ENCODE measurements at regions not wholly inside any gene's neighbourhood (a gene's known extent, or its start where the extent isn't known, plus 50 kb on each side); places are given as distances from the start of the nearest gene placed in this dataset.
"Not testable (repeated sequence)": the region's sequence is repeated elsewhere in the genome, so short reads cannot be mapped to it uniquely, and the experiment has no call there.

DNA sequence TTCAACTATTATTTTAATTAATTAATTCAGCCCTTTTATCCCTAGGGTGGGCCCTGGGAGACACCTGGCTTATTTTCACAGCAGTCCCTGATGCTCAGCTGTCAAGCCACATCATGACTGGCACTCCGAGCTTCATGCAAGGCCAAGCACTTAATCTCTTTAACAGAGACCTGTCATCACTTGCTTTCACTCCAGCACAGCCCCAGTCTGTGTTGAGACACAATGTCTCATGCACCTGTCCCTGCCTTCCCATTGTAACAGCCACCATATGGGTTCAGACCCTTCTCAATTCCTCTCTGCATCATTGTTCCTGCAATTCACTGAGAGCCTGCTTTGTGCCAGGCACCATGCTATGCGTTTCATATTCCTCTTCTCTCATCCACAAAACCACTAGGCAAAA is 222.2 kb upstream of the TENM4 start:
- no peak for DNase-seq (ENCODE audit: low read depth in 2 of 2, low spot score in 1 of 2)

DNA sequence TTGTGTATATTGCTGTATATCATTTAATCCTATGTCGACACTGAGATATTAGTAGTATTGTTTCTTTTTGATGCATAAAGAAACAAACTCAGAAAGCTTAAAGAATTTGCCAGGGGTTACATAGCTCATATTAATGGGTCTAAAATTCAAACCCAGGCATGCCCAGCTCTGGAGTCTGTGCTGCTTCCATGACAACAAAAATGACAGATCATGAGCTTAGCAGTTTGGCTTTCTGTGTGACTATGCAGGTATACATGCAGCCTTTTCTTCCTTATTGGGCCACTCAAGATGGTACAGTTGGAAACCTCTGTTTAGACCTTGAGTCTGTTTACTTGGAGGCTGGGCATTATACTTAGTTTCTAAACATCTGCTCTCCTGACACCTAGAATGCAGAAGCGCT is 220.5 kb upstream of the TENM4 start:
- no peak for DNase-seq (ENCODE audit: low read depth in 2 of 2, low spot score in 1 of 2)

DNA sequence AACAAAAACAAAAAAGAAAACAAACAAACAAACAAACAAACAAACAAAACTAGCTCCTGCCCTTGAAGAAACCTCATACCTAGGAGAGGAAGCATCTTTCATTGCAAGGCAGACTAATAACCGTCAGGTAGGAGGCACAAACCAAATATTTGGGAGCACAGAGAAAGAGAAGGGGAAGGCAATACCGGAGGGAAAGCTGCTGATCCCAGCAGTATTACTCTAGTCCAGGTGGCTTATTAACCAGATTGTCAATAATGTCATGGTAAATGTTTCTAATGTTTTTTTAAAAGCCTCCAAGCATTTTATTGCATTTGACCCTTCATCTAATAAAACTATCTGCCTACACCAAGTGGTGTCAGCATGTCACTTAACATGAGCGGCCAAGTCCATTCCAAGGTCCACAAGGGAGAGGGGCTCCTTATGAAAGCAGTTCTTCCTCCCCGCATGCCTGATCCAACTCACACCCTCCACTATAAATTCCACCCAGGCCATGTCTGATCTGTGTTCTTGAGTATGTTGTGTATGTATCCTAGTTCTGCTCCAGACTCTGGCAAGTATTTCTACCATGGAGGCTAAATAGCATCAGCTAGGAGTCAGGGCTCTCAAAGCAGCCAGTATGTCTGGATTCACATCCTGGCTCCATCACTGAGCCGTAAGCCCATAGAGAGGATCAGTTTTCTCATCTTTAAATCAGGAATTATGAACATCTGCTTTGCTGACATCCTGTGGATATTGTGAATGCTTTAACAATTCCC is 208.1 kb upstream of the TENM4 start:
- no peak for DNase-seq (ENCODE audit: low read depth in 2 of 2, low spot score in 1 of 2)

DNA sequence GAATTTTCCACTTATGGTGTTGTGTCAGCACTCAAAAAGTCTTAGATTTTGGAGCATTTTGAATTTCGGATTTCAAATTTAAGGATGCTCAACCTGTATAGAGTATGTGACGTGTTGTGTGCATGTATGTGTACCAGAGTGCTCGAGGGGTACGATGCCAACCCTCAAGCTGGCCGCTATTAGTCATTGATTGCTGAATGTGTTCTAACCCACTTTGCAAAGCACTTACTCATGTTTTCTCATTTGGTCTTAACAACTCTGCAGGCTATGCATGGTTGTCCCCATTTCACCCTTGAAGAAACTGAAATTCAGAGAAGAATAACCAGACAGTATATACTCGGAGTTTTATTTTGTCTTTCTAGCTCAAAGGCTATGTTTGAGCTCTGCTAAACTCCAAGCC is 196.4 kb upstream of the TENM4 start:
- no peak for DNase-seq (ENCODE audit: low read depth in 2 of 2, low spot score in 1 of 2)

DNA sequence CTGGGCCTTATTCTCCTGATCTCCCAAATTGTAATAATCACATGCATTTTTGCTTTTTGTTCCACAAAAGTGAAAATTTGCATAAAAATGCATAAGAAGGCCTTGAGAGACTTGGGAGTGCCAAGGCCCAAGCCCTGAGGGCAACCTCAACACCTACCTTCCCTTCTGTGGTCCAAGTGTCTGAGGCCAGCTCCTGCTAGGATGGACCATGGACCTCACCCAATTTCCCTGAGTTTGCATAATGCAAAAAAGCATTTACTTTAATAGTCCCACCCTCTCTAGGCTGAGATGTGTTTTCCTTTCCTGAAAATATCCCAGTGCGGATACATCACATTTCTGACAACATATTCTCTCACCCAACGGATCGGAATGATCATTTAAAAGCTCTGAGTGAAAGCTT is 194.1 kb upstream of the TENM4 start:
- no peak for DNase-seq (ENCODE audit: low read depth in 2 of 2, low spot score in 1 of 2)

DNA sequence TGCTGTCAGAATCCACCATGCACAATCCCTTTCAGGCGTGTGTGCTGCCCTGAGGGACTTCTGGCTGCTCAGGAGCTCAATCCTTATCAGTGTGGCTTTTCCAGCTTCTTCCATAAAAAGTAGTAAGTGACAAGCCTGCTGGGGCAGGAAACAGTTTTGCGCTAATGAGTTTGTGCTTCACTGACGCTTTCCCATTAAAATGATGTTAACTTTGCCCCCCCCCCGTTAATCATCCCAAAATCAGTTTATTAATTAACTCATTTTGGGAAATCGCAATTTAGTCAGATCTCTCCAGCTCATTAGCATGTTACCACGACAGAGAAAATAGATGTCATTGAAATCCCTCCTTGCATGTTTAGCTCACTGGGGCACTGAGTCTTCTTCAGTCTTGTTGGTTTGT is 186.5 kb upstream of the TENM4 start:
- DNase-seq (ENCODE audit: low read depth in 2 of 2, low spot score in 1 of 2): no peak

DNA sequence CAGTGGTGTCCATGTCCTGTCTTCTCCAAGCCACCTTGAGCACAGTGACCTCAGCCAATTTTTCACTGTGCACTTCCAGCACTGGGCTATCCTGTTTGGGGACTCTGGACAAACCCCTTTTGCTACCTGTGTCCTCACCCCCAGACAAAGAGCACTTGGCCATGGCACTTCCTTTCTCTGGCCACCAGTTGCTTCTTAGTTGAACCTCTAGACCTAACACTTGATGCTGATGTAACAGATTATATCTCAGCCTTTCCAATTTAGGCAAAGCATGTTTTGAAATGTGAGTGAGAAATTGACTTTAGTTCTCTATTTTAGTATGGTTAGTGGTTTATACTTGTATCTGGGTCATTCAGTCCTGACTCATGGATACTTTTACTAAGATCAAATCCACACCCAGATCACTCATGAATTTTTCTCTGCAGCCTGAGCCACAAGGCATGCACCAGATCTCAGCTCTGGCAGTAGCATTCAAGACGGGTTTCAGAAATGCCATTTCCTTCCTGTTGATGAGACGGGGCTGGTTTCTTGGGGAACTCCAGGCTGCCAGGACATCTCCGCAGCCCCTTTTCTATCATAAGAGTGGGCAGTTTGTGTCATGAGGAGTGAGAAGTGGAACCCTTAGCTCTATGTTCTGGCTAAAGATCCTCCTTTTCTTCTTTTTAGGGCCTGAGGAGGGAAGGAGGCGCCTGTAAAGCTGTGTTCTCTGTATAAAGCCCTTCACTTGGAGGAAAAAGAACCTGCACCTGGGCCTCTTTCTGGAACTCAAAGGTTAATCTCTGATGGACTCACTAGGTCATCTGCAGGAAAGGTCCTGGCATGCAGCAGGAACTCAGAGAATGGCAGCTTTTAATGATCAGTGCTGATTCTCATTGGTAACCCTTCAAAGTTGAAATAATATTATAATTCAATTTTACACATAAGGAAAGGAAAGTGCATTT is 185.6 kb upstream of the TENM4 start:
- no peak for DNase-seq (ENCODE audit: low read depth in 2 of 2, low spot score in 1 of 2)

DNA sequence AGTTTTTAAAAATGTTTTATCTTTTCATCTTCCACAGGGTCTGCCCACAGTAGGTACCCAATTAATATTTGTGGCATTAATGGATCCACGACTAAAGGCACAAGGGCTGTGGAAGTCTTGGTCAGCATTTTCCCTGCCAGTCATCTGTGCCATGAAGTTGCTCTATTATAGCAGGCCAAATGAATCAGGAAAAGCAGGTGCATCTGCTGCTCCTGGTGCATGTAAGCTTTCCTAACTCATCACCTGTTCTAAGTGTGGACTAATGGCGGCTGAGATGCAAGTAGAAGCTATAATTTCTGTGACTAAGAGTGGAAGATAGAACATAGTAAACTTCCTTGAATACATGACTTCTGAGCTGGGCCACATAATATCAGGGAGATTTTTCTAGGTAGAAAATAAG is 182.5 kb upstream of the TENM4 start:
- no peak for DNase-seq (ENCODE audit: low read depth in 2 of 2, low spot score in 1 of 2)

DNA sequence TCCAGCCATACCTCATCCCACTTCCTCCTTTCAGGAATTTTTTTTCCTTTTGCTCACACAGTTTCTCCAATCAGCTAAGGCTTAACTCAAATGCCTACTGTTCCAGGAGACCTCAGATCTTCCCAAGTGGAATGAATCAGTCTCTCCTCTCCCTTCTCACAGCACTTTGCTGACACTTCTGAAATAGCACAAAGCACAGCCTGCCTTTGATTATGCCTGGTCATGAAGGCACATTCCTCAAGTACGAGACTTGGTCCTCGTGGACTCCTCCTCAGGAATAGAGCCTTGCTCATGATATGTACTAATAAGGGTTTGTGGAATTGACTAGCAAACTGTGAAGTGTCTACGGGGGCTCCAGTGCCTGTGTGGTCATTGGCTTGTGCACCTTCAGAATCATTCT is 176.7 kb upstream of the TENM4 start:
- no peak for DNase-seq (ENCODE audit: low read depth in 2 of 2, low spot score in 1 of 2)

DNA sequence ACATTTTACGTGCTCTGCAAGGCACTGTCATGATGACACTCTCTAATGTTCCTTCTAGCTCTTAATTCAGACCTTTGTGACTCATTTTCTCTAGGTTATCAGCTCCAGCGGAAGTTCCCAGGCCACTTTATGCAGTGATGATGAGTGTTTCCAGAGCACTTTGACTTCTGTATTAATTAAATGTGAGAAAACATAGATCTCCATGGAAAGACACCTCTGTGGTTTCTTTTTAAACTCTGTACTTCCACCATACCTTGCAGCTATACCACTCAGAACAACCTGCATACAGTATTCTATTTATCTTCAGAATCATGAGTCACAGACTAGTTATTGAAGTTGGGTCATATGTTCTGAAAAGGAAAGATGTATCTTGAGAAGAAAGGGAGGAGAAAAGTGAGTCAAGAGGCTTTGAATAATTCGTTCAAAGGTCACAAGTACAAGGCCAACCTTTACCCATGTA is 175.6 kb upstream of the TENM4 start:
- no peak for DNase-seq (ENCODE audit: low read depth in 2 of 2, low spot score in 1 of 2)

DNA sequence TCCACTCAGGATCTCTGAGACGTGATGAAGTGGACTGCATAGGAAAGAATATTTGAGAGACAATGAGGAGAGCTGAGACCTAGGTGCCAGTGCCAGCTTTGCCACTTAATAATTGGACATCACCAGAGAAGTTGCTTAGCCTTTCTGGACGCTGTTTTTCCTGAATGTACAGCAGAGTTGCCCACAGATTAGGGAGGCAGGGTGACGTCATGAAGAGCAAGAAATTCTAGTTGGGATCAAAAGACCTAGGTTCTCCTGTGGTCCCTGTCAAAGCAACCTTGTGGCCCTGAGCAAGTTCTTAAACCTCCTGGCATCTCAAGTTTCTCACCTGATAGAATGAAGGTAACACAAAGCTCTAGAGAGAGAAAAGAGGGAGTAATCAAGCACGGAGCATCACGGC is 174.6 kb upstream of the TENM4 start:
- DNase-seq (ENCODE audit: low read depth in 2 of 2, low spot score in 1 of 2): no peak

DNA sequence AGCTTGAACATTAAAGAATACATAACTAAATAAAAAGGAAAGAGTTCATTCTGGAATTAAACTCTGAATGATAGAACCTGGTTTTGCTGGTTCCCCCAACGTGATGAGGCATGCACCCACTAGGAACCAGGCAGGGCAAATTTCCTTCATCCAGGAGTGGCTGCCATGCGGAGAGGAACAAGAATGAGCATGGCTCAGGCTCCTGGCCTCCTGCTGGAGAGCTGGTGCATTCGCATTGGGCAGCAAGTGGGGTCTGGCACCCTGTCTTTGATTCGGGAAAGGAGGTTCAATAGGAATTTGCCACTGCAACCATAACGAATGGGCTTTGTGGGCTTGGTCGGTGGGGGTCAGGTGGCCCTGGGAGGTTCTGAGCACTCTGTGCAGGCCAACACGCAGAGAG is 169.8 kb upstream of the TENM4 start:
- DNase-seq (ENCODE audit: low read depth in 2 of 2, low spot score in 1 of 2): no peak

DNA sequence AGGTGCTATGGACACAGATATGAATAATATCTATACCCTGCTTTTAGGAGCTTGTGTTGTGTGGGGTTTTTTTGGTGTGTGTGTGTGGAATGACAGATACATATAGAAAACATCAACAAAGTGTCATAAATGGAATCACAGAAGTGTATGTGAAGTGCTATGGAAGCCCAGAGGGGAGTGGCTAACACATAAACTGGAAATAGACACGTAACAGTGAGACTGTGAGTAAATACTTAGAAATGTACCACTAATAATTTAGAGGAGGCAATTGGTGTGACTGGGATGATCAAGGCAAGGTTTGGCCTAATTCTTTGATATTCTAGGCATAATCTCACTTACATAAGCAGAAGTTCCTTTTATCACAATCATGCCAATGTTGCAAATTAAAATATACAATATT is 169.3 kb upstream of the TENM4 start:
- DNase-seq (ENCODE audit: low read depth in 2 of 2, low spot score in 1 of 2): no peak

DNA sequence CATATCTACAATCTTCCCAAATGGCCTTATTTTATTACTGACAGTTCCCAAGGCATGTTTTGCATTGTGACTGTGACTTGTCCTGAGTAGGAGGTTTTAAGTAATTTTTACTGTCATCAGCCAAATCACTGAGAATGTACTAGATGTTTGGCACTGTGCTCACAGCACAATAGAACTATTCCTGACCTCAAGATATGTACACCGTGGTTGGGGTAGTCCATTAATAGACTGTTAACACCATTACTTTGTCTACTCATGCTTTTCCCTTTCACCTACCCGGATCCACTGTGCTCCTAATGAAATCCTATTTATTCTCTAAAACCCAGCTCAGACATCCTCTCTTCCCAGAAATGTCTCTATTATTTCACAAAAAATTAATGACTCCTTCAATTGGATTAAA is 168.7 kb upstream of the TENM4 start:
- no peak for DNase-seq (ENCODE audit: low read depth in 2 of 2, low spot score in 1 of 2)

DNA sequence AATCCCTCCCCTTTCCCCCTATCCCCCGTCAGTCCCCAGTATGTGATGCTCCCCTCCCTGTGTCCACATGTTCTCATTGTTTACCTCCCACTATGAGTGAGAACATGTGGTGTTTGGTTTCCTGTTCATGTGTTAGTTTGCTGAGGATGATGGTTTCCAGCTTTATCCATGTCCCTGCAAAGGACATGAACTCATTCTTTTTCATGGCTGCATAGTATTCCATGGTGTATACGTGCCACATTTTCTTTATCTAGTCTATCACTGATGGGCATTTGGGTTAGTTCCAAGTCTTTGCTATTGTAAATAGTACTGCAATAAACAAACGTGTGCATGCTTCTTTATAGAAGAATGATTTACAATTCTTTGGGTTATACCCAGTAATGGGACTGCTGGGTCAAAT is 165.6 kb upstream of the TENM4 start:
- not testable (repeated sequence) for DNase-seq (ENCODE audit: low read depth in 2 of 2, low spot score in 1 of 2)

DNA sequence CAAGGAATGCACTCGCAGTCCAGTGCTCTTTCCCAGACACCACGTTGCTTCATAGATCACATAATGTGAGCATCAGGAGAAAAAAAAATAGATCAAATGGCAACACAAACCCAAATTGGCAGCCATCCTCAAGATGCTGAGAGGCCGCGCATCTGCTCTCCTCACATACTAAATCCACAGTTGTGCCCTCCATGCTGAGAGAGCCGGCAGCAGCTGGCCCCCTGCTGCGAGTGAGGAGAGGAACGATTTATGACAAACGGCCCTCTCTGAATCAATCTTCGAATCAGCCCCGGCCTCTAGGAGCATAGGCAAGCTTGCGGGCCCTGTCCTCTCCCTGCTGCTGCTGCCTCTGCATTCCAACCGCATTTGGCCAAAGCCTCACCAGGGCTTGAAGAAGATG is 159.9 kb upstream of the TENM4 start:
- DNase-seq (ENCODE audit: low read depth in 2 of 2, low spot score in 1 of 2): no peak

DNA sequence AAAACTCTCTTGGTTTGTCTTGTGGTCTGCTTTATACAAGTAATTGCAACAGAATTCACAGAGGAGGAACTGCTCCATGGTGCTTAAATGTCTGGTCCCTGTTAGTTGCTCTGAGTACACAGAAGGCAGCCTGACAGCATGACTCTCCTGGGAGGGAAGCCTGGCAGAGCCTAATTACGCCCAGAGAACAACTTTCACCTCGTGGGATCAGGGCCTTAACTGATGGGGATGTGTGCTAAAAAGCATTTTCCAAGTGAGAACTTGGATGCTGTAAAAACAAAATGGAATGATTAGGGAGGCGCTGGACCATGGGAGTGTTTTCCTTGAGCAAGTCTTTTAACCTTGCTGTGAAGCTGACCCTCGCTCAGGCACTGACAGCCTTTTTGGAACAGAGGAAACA is 154.0 kb upstream of the TENM4 start:
- DNase-seq (ENCODE audit: low read depth in 2 of 2, low spot score in 1 of 2): no peak

DNA sequence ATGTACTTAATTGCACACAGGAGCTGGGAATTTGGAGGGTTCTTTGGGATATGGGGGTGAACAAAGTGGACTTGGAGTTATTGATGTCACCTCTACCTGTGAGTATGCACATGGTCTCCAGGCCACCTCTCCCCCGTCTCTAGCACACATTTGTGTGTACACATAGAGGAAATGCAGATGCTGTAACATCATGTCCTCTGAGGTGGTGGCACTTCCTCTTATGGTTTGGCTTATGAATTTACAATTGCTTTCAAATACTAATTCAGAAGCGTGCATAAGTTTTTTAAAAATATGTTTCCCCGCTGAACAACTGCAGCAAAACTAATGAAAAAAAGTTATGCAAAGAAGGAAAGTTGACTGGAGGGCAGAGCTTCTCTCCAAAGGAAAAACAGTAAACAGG is 152.0 kb upstream of the TENM4 start:
- DNase-seq (ENCODE audit: low read depth in 2 of 2, low spot score in 1 of 2): no peak

DNA sequence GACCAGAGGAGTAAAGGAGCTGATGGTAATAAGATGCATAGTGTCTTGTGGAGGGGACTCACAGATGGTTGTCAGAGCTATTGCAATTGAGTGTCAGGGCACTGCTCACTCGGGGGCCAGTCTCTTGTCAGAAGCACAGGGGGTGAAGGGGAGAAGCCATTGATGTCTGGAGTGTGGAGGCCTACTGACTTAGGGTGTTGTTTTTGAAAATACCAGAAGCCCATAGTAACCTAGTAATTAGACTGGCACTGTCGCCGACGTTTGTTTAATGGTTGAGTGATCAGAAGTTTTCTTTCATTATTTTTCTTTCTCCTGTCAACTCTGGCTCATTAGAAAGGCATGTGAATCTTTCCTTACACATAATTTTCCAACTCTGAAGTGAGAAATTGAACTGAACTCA is 151.6 kb upstream of the TENM4 start:
- no peak for DNase-seq (ENCODE audit: low read depth in 2 of 2, low spot score in 1 of 2)

DNA sequence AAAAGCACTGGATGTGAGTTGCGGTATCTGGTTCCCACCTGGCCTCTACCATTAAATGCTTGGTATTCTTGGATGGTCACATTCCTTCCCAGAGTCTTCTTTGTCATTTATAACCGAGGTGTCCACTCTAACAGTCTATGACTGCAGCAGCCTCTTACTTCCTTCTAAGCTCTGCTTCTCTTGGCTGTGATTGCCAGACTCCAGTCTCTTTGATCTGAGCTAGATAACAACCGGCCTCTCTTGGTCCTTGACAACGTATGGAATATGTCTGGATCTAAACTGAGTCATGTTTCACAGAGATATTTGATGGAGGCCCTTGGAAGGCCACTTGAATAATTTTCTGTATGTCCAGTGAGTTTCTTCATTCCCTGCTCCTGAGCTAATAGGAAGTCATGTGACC is 141.6 kb upstream of the TENM4 start:
- no peak for DNase-seq (ENCODE audit: low read depth in 2 of 2, low spot score in 1 of 2)

DNA sequence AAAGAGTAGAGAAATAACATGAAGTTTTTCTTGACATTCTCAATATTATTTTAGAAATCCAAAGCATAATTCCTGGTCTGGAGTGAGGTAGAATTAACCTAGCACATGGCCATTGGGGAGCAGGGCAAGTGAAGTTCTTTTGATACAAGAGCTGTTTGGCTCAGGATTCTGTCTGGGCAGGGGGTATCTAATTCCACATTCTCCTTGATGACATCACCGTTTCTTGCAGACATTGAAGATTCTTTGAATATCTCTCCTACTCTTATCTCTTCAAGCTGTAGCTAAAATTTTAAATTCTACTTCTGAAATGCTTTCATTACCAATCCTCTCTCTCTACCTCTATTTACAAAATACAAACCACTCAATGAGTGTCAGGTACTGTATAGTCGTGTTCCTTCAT is 138.2 kb upstream of the TENM4 start:
- DNase-seq (ENCODE audit: low read depth in 2 of 2, low spot score in 1 of 2): no peak

DNA sequence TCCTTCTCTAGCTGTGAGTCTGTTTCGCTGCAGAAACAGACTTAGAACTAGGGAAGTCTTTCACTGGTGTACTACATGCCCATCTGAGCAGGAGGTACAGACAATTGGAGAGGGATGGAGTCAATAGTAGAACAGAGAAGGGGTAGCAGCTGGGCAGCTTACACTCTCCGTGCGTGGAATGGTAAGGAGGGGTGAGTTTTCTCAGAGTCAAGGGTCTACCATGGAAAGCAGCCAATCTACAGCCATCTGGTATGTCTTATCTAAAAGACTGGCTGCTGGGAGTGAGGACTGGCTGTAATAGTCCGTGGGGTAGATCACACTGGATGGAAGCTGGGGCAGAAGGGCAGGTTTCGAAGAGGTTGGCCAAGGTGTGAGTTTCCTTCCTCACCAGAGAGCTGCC is 137.3 kb upstream of the TENM4 start:
- no peak for DNase-seq (ENCODE audit: low read depth in 2 of 2, low spot score in 1 of 2)

DNA sequence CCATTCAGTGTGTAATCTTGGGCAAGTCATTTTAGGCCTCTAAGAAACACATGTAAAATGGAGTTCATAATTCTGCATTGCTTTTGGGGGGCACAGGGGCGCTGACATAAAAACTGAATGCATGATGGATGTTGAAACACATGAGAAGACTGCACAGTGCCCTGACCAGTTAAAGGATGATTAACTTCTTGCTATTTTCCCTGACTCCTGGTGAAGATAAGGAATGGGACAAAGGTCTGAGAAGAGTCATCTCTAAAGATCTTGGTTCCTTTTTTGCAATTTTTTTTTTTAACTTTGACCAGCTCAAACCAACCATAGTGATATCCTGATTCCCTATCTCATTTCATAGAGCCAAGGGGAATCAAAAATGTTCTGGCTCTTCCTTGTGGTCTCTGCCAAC is 134.9 kb upstream of the TENM4 start:
- DNase-seq (ENCODE audit: low read depth in 2 of 2, low spot score in 1 of 2): no peak
